GM23338 (cell line): ENCODE measurements at regions not wholly inside any gene's neighbourhood (a gene's known extent, or its start where the extent isn't known, plus 50 kb on each side); places are given as distances from the start of the nearest gene placed in this dataset.

Experiments used
- ATAC-seq: fragments of 200-7000 bp; cut with Tn5 transposase; 3 replicates; pipeline ENCODE4 v1.9.1; 2020
- DNase-seq: peaks from one replicate; pipeline ENCODE4 v3.0.0-alpha.2; 2015; ENCODE audit warnings: low spot score
- H2AFZ ChIP-seq: fragments of 200-600 bp; sonication (generic); 2 replicates; pipeline ENCODE4 v1.8.0; 2016; ENCODE audit warnings: antibody characterized with exemption, mild to moderate bottlenecking, moderate library complexity
- H3F3A ChIP-seq: fragments of 200-600 bp; sonication (generic); replicated peaks from 2 replicates; pipeline ENCODE4 v1.8.0; 2017; ENCODE audit warnings: antibody characterized with exemption, mixed run types, low read depth
- H3K27ac ChIP-seq: fragments of 200-600 bp; sonication (generic); 2 replicates; pipeline ENCODE4 v1.6.1; 2016; ENCODE audit warnings: low read depth
- H3K27me3 ChIP-seq: fragments of 200-600 bp; sonication (generic); 2 replicates; pipeline ENCODE4 v1.8.0; 2016; ENCODE audit warnings: mild to moderate bottlenecking, mixed run types, moderate library complexity; ENCODE audit not compliant: insufficient read depth
- H3K36me3 ChIP-seq: fragments of 200-600 bp; sonication (generic); 2 replicates; pipeline ENCODE4 v1.8.0; 2016; ENCODE audit warnings: mild to moderate bottlenecking; ENCODE audit not compliant: insufficient read depth
- H3K4me1 ChIP-seq: fragments of 200-600 bp; sonication (generic); 2 replicates; pipeline ENCODE4 v1.8.0; 2016; ENCODE audit warnings: mild to moderate bottlenecking, moderate library complexity; ENCODE audit not compliant: insufficient read depth
- H3K4me2 ChIP-seq: fragments of 200-600 bp; sonication (generic); 2 replicates; pipeline ENCODE4 v1.7.1; 2017; ENCODE audit warnings: mixed run types
- H3K4me3 ChIP-seq: fragments of 200-600 bp; sonication (generic); 2 replicates; pipeline ENCODE4 v1.6.1; 2016; ENCODE audit warnings: mixed run types
- H3K79me2 ChIP-seq: fragments of 200-600 bp; sonication (generic); replicated peaks from 2 replicates; pipeline ENCODE4 v1.8.0; 2017; ENCODE audit warnings: mild to moderate bottlenecking; ENCODE audit not compliant: insufficient read depth
- H3K9me2 ChIP-seq: fragments of 200-600 bp; sonication (generic); 2 replicates; pipeline ENCODE4 v1.8.0; 2017; ENCODE audit not compliant: insufficient read depth
- H4K20me1 ChIP-seq: fragments of 200-600 bp; sonication (generic); replicated peaks from 2 replicates; pipeline ENCODE4 v1.8.0; 2017; ENCODE audit warnings: mild to moderate bottlenecking; ENCODE audit not compliant: insufficient read depth
- H3K27ac Mint-ChIP-seq: 2 replicates; pipeline ENCODE4 v1.8.0; 2020; ENCODE audit warnings: inconsistent platforms, mild to moderate bottlenecking, moderate library complexity, mixed read lengths
- H3K27me3 Mint-ChIP-seq: 3 replicates; pipeline ENCODE4 v1.8.0; 2022; ENCODE audit warnings: low read depth, mild to moderate bottlenecking, moderate library complexity, mixed read lengths, inconsistent platforms; ENCODE audit not compliant: insufficient read depth, poor library complexity
- H3K36me3 Mint-ChIP-seq: 3 replicates; pipeline ENCODE4 v1.8.0; 2021; ENCODE audit warnings: low read depth, mild to moderate bottlenecking, inconsistent platforms, moderate library complexity, mixed read lengths
- H3K4me1 Mint-ChIP-seq: 3 replicates; pipeline ENCODE4 v1.8.0; 2020; ENCODE audit warnings: mild to moderate bottlenecking, inconsistent platforms, mixed read lengths
- H3K4me3 Mint-ChIP-seq: 3 replicates; pipeline ENCODE4 v1.8.0; 2021; ENCODE audit warnings: moderate library complexity, mild to moderate bottlenecking, inconsistent platforms, mixed read lengths
- H3K9me3 Mint-ChIP-seq: 3 replicates; pipeline ENCODE4 v1.8.0; 2020; ENCODE audit warnings: moderate library complexity, mild to moderate bottlenecking, inconsistent platforms, mixed read lengths
- CREB1 ChIP-seq: fragments of 250-450 bp; sonication (Bioruptor Pico); IDR thresholded peaks from 2 replicates; pipeline ENCODE4 v1.5.0; 2020; ENCODE audit warnings: low read depth, mild to moderate bottlenecking, moderate library complexity
- CTCF ChIP-seq, 2 experiments: fragments of 200-600 bp in 1 of 2; sonication (generic) in 1 of 2; conservative IDR thresholded peaks; 2 replicates each; pipeline versions ENCODE4 v1.5.1 to v1.6.1; 2016 to 2017; ENCODE audit warnings: antibody characterized with exemption in 2 of 2, low read depth in 2 of 2, mild to moderate bottlenecking in 2 of 2, moderate library complexity in 1 of 2
- ETS1 ChIP-seq: IDR thresholded peaks from 2 replicates; pipeline ENCODE4 v1.6.1; 2016; ENCODE audit warnings: antibody characterized with exemption
- EZH2 ChIP-seq: fragments of 200-600 bp; sonication (generic); IDR thresholded peaks from one replicate; pipeline ENCODE4 v1.8.0; 2017; ENCODE audit warnings: antibody characterized with exemption, mild to moderate bottlenecking, low read depth; ENCODE audit not compliant: unreplicated experiment
- EZH2phosphoT487 ChIP-seq: fragments of 200-600 bp; sonication (generic); IDR thresholded peaks from one replicate; pipeline ENCODE4 v1.8.1; 2018; ENCODE audit warnings: antibody characterized with exemption; ENCODE audit not compliant: unreplicated experiment
- JUNB ChIP-seq: IDR thresholded peaks from one replicate; pipeline ENCODE4 v1.6.1; 2016; ENCODE audit warnings: antibody characterized with exemption; ENCODE audit not compliant: unreplicated experiment
- NANOG ChIP-seq: IDR thresholded peaks from 2 replicates; pipeline ENCODE4 v1.6.1; 2016; ENCODE audit warnings: antibody characterized with exemption, borderline replicate concordance
- POLR2AphosphoS5 ChIP-seq: IDR thresholded peaks from 2 replicates; pipeline ENCODE4 v1.6.1; 2016; ENCODE audit warnings: antibody characterized with exemption, low read depth
- REST ChIP-seq: IDR thresholded peaks from one replicate; pipeline ENCODE4 v1.6.1; 2018; ENCODE audit warnings: antibody characterized with exemption; ENCODE audit not compliant: unreplicated experiment
- STAT1 ChIP-seq: IDR thresholded peaks from one replicate; pipeline ENCODE4 v1.6.1; 2016; ENCODE audit warnings: antibody characterized with exemption; ENCODE audit not compliant: unreplicated experiment
- ZNF114 ChIP-seq: fragments of 250-450 bp; sonication (Bioruptor Pico); IDR thresholded peaks from 2 replicates; pipeline ENCODE4 v1.5.0; 2020; ENCODE audit warnings: mild to moderate bottlenecking, moderate library complexity
- ZNF331 ChIP-seq: fragments of 250-450 bp; sonication (Bioruptor Pico); IDR thresholded peaks from 2 replicates; pipeline ENCODE4 v1.5.0; 2020; ENCODE audit warnings: low read depth, mild to moderate bottlenecking, moderate library complexity
- ZNF462 ChIP-seq: fragments of 250-450 bp; sonication (Bioruptor Pico); IDR thresholded peaks from 2 replicates; pipeline ENCODE4 v1.5.0; 2020; ENCODE audit warnings: mild to moderate bottlenecking, moderate library complexity

GRCh38 chr2:163155925-163156324, 317.4 kb upstream of the KCNH7 start:
- no peaks in the 10 kb centered on the region for H3K9me2 ChIP-seq
- ATAC-seq (no peak), DNase-seq (no peak)
- no peaks in the 10 kb centered on the region for H3K4me1 Mint-ChIP-seq
- no peak for TF ChIP-seq CTCF (conservative IDR thresholded peaks at IDR 0.05; ENCODE audit: low read depth in 2 of 2)
- TF ChIP-seq REST, result no peak
- no peak for TF ChIP-seq ZNF462 (CRISPR knock-in tag)
- no peak for TF ChIP-seq EZH2
- TF ChIP-seq ETS1, result no peak
- TF ChIP-seq JUNB, result no peak
- no peak for TF ChIP-seq ZNF331 (CRISPR knock-in tag)
- no peak for TF ChIP-seq ZNF114 (CRISPR knock-in tag)
- TF ChIP-seq EZH2phosphoT487, result no peak
- no peak for TF ChIP-seq STAT1
- no peak for TF ChIP-seq POLR2AphosphoS5
- TF ChIP-seq CREB1 (CRISPR knock-in tag), result no peak
- TF ChIP-seq NANOG, result no peak
- H2AFZ ChIP-seq, result no peak overlapping the region
- peaks cover 3% of the 10 kb centered on the region for H3K27me3 Mint-ChIP-seq
- no peak overlapping the region for H3K4me3 ChIP-seq
- H3K4me2 ChIP-seq, result no peak overlapping the region
- H3F3A ChIP-seq, result no peaks in the 10 kb centered on the region
- no peaks in the 10 kb centered on the region for H3K27me3 ChIP-seq
- H3K4me1 ChIP-seq, result no peaks in the 10 kb centered on the region
- H3K36me3 ChIP-seq, result no peaks in the 10 kb centered on the region
- H3K4me3 Mint-ChIP-seq, result no peak overlapping the region
- H4K20me1 ChIP-seq, result no peaks in the 10 kb centered on the region
- no peaks in the 10 kb centered on the region for H3K79me2 ChIP-seq
- no peak overlapping the region for H3K27ac Mint-ChIP-seq
- H3K27ac ChIP-seq, result no peak overlapping the region
- no peaks in the 10 kb centered on the region for H3K36me3 Mint-ChIP-seq
- H3K9me3 Mint-ChIP-seq, result no peaks in the 10 kb centered on the region
